Activated T-cell treated with anti-CD3 and anti-CD28 coated beads, Interleukin-2, amount 50 U/mL, for 72 hours (primary cell): ENCODE measurements at regions not wholly inside any gene's neighbourhood (a gene's known extent, or its start where the extent isn't known, plus 50 kb on each side); places are given as distances from the start of the nearest gene placed in this dataset.

ENCODE experiments used
- ATAC-seq, 2 donors: fragments of 150-1000 bp; cut with Tn5 transposase; replicated peaks in 1 of 2; 2 replicates each; pipeline ENCODE4 v1.10.0; 2021; ENCODE audit warnings: moderate library complexity in 2 of 2, mild to moderate bottlenecking in 1 of 2
- DNase-seq, 2 donors: peaks; one replicate each; pipeline ENCODE4 v3.0.0; 2021 to 2022; ENCODE audit warnings: mixed read lengths in 1 of 2
- H3K27ac Mint-ChIP-seq: one replicate; pipeline ENCODE4 v1.8.0; 2022; ENCODE audit warnings: mild to moderate bottlenecking, moderate library complexity, mixed read lengths
- H3K27me3 Mint-ChIP-seq: one replicate; pipeline ENCODE4 v1.8.0; 2022; ENCODE audit warnings: low read depth, mixed read lengths
- H3K36me3 Mint-ChIP-seq, 2 donors: one replicate each; pipeline ENCODE4 v1.8.0; 2022; ENCODE audit warnings: mixed read lengths in 2 of 2, mild to moderate bottlenecking in 1 of 2; ENCODE audit not compliant: insufficient read depth in 2 of 2
- H3K4me1 Mint-ChIP-seq: one replicate; pipeline ENCODE4 v1.8.0; 2022; ENCODE audit warnings: low read depth, mixed read lengths
- H3K4me3 Mint-ChIP-seq, 2 donors: one replicate each; pipeline ENCODE4 v1.8.0; 2022; ENCODE audit warnings: mild to moderate bottlenecking in 2 of 2, mixed read lengths in 2 of 2, moderate library complexity in 2 of 2
- H3K9me3 Mint-ChIP-seq, 2 donors: one replicate each; pipeline ENCODE4 v1.8.0; 2022; ENCODE audit warnings: mixed read lengths in 2 of 2

GRCh38 chr9:68654075-68654474 lies 51.0 kb upstream of the PIP5K1B start:
- Mint-ChIP-seq H3K9me3 (peaks cover 0 to 1% of the 10 kb centered on the region in 2 donors), H3K4me3 (no peak overlapping the region), H3K27ac (no peak overlapping the region), H3K4me1 (peaks cover 40% of the 10 kb centered on the region), H3K27me3 (peaks cover 37% of the 10 kb centered on the region), H3K36me3 (peaks cover 0 to 3% of the 10 kb centered on the region in 2 donors)
- no peak for ATAC-seq
- no peak for DNase-seq
